ENCODE measurements at regions not wholly inside any gene's neighbourhood (a gene's known extent, or its start where the extent isn't known, plus 50 kb on each side); places are given as distances from the start of the nearest gene placed in this dataset.
"Not testable (repeated sequence)": the region's sequence is repeated elsewhere in the genome, so short reads cannot be mapped to it uniquely, and the experiment has no call there.

DNA sequence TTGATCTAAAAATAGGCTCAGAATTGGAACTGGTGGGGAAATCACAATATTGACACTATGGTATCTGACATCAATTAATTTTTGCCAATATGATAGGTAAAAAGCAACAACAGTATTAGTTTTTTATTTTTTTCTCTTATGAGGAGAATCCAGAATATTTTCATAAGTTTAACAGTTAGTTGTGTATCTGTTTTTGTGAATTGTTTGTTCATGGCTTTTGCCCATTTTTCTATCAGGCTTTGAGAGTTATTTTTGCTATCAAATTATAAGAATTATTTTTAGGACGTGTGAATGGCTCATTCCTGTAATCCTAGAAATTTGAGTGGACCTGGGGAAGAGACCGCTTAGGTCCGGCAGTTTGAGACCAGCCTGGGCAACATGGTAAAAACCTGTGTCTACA is 608.6 kb upstream of the ADGRB3 start:
- TF ChIP-seq EZH2 (IDR thresholded peaks at IDR 0.05; ENCODE audit: low read length, unreplicated experiment) (no peak), EZH2phosphoT487 (IDR thresholded peaks at IDR 0.05; ENCODE audit: borderline replicate concordance, low read length) (no peak)
- TF ChIP-seq, protein P1, sequence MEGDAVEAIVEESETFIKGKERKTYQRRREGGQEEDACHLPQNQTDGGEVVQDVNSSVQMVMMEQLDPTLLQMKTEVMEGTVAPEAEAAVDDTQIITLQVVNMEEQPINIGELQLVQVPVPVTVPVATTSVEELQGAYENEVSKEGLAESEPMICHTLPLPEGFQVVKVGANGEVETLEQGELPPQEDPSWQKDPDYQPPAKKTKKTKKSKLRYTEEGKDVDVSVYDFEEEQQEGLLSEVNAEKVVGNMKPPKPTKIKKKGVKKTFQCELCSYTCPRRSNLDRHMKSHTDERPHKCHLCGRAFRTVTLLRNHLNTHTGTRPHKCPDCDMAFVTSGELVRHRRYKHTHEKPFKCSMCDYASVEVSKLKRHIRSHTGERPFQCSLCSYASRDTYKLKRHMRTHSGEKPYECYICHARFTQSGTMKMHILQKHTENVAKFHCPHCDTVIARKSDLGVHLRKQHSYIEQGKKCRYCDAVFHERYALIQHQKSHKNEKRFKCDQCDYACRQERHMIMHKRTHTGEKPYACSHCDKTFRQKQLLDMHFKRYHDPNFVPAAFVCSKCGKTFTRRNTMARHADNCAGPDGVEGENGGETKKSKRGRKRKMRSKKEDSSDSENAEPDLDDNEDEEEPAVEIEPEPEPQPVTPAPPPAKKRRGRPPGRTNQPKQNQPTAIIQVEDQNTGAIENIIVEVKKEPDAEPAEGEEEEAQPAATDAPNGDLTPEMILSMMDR (conservative IDR thresholded peaks at IDR 0.05; ENCODE audit: low read depth, low read length), result no peak
- intact Hi-C loops (cut with micrococcal nuclease), result no loop called here
- H3K36me3 ChIP-seq (ENCODE audit: low read depth, low read length), result no peaks in the 10 kb centered on the region
- H3K4me3 ChIP-seq (ENCODE audit: low read length), result no peak overlapping the region
- H4K20me1 ChIP-seq (ENCODE audit: low read length), result no peaks in the 10 kb centered on the region
- H3F3A ChIP-seq (ENCODE audit: low read length, unreplicated experiment), result no peaks in the 10 kb centered on the region
- no peaks in the 10 kb centered on the region for H3K79me2 ChIP-seq (ENCODE audit: low read length)
- no TSS peak for BruUV-seq (replicated peaks)
- no peak overlapping the region for H3K9ac ChIP-seq (ENCODE audit: low read length)
- no peak overlapping the region for H3K27ac ChIP-seq (ENCODE audit: low read length)
- no peak overlapping the region for H2AFZ ChIP-seq (ENCODE audit: low read length)
- no peak overlapping the region for H3K4me2 ChIP-seq (ENCODE audit: low read length)
- H3K4me1 ChIP-seq (ENCODE audit: insufficient read depth, low read length), result no peaks in the 10 kb centered on the region
- POLR2A ChIA-PET (ENCODE audit: unreplicated experiment), result no interaction called here
- DNase-seq (no peak), ATAC-seq (no peak)
- CTCF ChIA-PET, result no interaction called here
- no peaks in the 10 kb centered on the region for H3K27me3 ChIP-seq (ENCODE audit: low read length)
- no peaks in the 10 kb centered on the region for H3K9me2 ChIP-seq (replicated peaks; ENCODE audit: low read length)
- no peaks in the 10 kb centered on the region for H3K9me3 ChIP-seq (ENCODE audit: low read length)

DNA sequence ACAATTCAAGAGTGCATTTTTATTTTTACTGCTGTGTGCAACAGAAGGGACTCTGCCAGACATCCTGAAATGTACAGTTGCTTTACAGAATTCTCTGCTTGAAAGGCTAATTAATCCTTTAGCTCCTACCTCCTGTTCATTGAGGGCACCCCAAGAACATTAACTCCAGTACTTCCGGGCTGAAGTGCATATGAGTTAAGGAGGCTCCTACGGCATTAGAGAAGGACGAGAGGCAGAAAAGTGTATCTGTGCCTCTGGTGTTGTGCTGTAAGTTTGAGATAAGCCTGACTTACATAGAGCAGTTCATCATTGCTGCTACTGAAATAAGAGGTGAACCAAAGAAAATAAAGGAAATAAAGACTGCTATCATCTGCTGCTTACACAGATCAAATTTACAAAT is 609.3 kb upstream of the ADGRB3 start:
- no peaks in the 10 kb centered on the region for H3F3A ChIP-seq (ENCODE audit: low read length, unreplicated experiment)
- ATAC-seq (no peak), DNase-seq (no peak)
- no peaks in the 10 kb centered on the region for H3K9me2 ChIP-seq (replicated peaks; ENCODE audit: low read length)
- POLR2A ChIA-PET (ENCODE audit: unreplicated experiment), result no interaction called here
- no peak overlapping the region for H3K4me3 ChIP-seq (ENCODE audit: low read length)
- no peak overlapping the region for H3K4me2 ChIP-seq (ENCODE audit: low read length)
- CTCF ChIA-PET, result no interaction called here
- no peaks in the 10 kb centered on the region for H3K4me1 ChIP-seq (ENCODE audit: insufficient read depth, low read length)
- no peak overlapping the region for H3K9ac ChIP-seq (ENCODE audit: low read length)
- no peak overlapping the region for H3K27ac ChIP-seq (ENCODE audit: low read length)
- no peaks in the 10 kb centered on the region for H3K9me3 ChIP-seq (ENCODE audit: low read length)
- H4K20me1 ChIP-seq (ENCODE audit: low read length), result no peaks in the 10 kb centered on the region
- no peak overlapping the region for H2AFZ ChIP-seq (ENCODE audit: low read length)
- no TSS peak for BruUV-seq (replicated peaks)
- TF ChIP-seq EZH2 (IDR thresholded peaks at IDR 0.05; ENCODE audit: low read length, unreplicated experiment), result no peak
- no peak for TF ChIP-seq EZH2phosphoT487 (IDR thresholded peaks at IDR 0.05; ENCODE audit: borderline replicate concordance, low read length)
- TF ChIP-seq, protein P1 (conservative IDR thresholded peaks at IDR 0.05; ENCODE audit: low read depth, low read length), result no peak
- H3K36me3 ChIP-seq (ENCODE audit: low read depth, low read length), result no peaks in the 10 kb centered on the region
- intact Hi-C loops (cut with micrococcal nuclease), result no loop called here
- H3K79me2 ChIP-seq (ENCODE audit: low read length), result no peaks in the 10 kb centered on the region
- H3K27me3 ChIP-seq (ENCODE audit: low read length), result no peaks in the 10 kb centered on the region

DNA sequence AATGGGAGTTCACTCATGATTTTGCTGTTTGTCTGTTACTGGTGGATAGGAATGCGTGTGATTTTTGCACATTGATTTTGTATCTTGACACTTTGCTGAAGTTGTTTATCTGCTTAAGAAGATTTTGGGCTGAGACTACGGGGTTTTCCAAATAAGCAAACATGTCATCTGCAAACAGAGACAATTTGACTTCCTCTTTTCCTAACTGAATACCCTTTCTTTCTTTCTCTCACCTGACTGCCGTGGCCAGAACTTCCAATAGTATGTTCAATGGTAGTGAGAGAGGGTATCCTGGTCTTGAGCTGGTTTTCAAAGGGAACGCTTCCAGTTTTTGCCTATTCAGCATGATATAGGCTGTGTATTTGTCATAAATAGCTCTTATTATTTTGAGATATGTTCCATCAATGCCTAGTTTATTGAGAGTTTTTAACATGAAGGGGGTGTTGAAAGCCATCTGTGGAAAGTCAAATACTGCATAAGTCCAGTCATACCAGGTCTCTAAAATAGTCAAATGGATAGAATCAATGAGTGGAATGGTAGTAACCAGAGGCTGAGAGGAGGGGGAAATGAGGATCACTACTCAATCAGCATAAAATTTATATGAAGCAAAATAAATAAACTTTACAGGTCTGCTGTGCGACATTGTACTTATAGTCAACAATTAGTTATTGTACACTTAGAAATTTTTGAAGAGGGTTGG is 610.4 kb upstream of the ADGRB3 start:
- intact Hi-C loops (cut with micrococcal nuclease), result no loop called here
- Histone ChIP-seq H3K9ac (ENCODE audit: low read length) (no peak overlapping the region), H3K79me2 (ENCODE audit: low read length) (no peaks in the 10 kb centered on the region), H3K27ac (ENCODE audit: low read length) (no peak overlapping the region), H3K4me1 (ENCODE audit: insufficient read depth, low read length) (no peaks in the 10 kb centered on the region), H3K4me2 (ENCODE audit: low read length) (no peak overlapping the region), H3K9me3 (ENCODE audit: low read length) (no peaks in the 10 kb centered on the region), H3K27me3 (ENCODE audit: low read length) (no peaks in the 10 kb centered on the region), H4K20me1 (ENCODE audit: low read length) (no peaks in the 10 kb centered on the region), H3K9me2 (replicated peaks; ENCODE audit: low read length) (no peaks in the 10 kb centered on the region), H3K36me3 (ENCODE audit: low read depth, low read length) (no peaks in the 10 kb centered on the region), H3K4me3 (ENCODE audit: low read length) (no peak overlapping the region), H2AFZ (ENCODE audit: low read length) (no peak overlapping the region), H3F3A (ENCODE audit: low read length, unreplicated experiment) (no peaks in the 10 kb centered on the region)
- ChIA-PET CTCF (no interaction called here), POLR2A (ENCODE audit: unreplicated experiment) (no interaction called here)
- DNase-seq (no peak), ATAC-seq (no peak)
- TF ChIP-seq, protein P1 (conservative IDR thresholded peaks at IDR 0.05; ENCODE audit: low read depth, low read length), result no peak
- TF ChIP-seq EZH2 (IDR thresholded peaks at IDR 0.05; ENCODE audit: low read length, unreplicated experiment), result no peak
- no peak for TF ChIP-seq EZH2phosphoT487 (IDR thresholded peaks at IDR 0.05; ENCODE audit: borderline replicate concordance, low read length)
- no TSS peak for BruUV-seq (replicated peaks)

DNA sequence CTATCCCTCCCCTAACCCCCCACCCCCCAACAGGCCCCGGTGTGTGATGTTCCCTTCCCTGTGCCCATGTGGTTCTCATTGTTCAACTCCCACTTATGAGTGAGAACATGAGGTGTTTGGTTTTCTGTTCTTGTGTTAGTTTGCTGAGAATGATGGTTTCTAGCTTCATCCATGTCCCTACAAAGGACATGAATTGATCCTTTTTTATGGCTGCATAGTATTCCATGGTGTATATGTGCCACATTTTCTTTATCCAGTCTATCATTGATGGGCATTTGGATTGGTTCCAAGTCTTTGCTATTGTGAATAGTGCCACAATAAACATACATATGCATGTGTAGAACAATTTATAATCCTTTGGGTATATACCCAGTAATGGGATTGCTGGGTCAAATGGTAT is 612.1 kb upstream of the ADGRB3 start:
- DNase-seq; POLR2A ChIA-PET (ENCODE audit: unreplicated experiment); H3K4me3 ChIP-seq (ENCODE audit: low read length); H3K4me2 ChIP-seq (ENCODE audit: low read length); H4K20me1 ChIP-seq (ENCODE audit: low read length); H3K4me1 ChIP-seq (ENCODE audit: insufficient read depth, low read length); H3K79me2 ChIP-seq (ENCODE audit: low read length); H3K27ac ChIP-seq (ENCODE audit: low read length); H3K9me2 ChIP-seq (replicated peaks; ENCODE audit: low read length); H3K9ac ChIP-seq (ENCODE audit: low read length); H2AFZ ChIP-seq (ENCODE audit: low read length); BruUV-seq (replicated peaks); ATAC-seq; H3K36me3 ChIP-seq (ENCODE audit: low read depth, low read length); CTCF ChIA-PET; H3K27me3 ChIP-seq (ENCODE audit: low read length); H3K9me3 ChIP-seq (ENCODE audit: low read length); H3F3A ChIP-seq (ENCODE audit: low read length, unreplicated experiment); intact Hi-C loops (cut with micrococcal nuclease): not testable (repeated sequence)
